GM12891 (cell line): ENCODE measurements at regions not wholly inside any gene's neighbourhood (a gene's known extent, or its start where the extent isn't known, plus 50 kb on each side); places are given as distances from the start of the nearest gene placed in this dataset.

Experiments used
- DNase-seq: peaks from one replicate; pipeline ENCODE4 v3.0.0; 2011; ENCODE audit warnings: low spot score; ENCODE audit not compliant: insufficient read length
- FAIRE-seq: peaks from 2 replicates; lab custom pipeline; 2011; peaks lifted over from hg19 to GRCh38; lab: Jason Lieb, UNC
- PAX5 ChIP-seq: IDR thresholded peaks from 2 replicates; pipeline ENCODE4 v1.6.1; 2011; ENCODE audit warnings: low read length, moderate library complexity, mild to moderate bottlenecking; ENCODE audit not compliant: insufficient read depth, severe bottlenecking
- POLR2A ChIP-seq: IDR thresholded peaks from 2 replicates; pipeline ENCODE4 v1.6.1; 2011; ENCODE audit warnings: low read depth, low read length, control low read depth
- POLR2AphosphoS5 ChIP-seq: IDR thresholded peaks from 2 replicates; pipeline ENCODE4 v1.6.1; 2011; ENCODE audit warnings: low read depth, low read length, control low read depth
- POU2F2 ChIP-seq: IDR thresholded peaks from 2 replicates; pipeline ENCODE4 v1.6.1; 2011; ENCODE audit warnings: low read depth, mild to moderate bottlenecking, control low read depth, low read length, moderate library complexity
- SPI1 ChIP-seq: IDR thresholded peaks from 2 replicates; pipeline ENCODE4 v1.6.1; 2011; ENCODE audit warnings: low read depth, low read length, control low read depth
- TAF1 ChIP-seq: IDR thresholded peaks from 2 replicates; pipeline ENCODE4 v1.6.1; 2011; ENCODE audit warnings: low read depth, low read length, control low read depth

GRCh38 chr1:60600532-60600931, 481.8 kb upstream of the NFIA start:
- TF ChIP-seq POLR2AphosphoS5 = no peak
- TF ChIP-seq POU2F2 = no peak
- TF ChIP-seq POLR2A = no peak
- no peak for TF ChIP-seq SPI1
- no peak for TF ChIP-seq TAF1
- no peak for TF ChIP-seq PAX5
- no peak for FAIRE-seq
- no peak for DNase-seq

- DNase-seq = no peak
Measured at GRCh38 chr1:60599574-60599973, 482.8 kb upstream of the NFIA start.

GRCh38 chr1:60598041-60598910, 484.1 kb upstream of the NFIA start:
- DNase-seq (no peak), FAIRE-seq (no peak)
- TF ChIP-seq POLR2AphosphoS5 = no peak
- TF ChIP-seq POLR2A = no peak
- no peak for TF ChIP-seq POU2F2
- no peak for TF ChIP-seq SPI1
- no peak for TF ChIP-seq TAF1
- no peak for TF ChIP-seq PAX5

More at GRCh38 chr1:60599574-60599973, 482.8 kb upstream of the NFIA start:
- TF ChIP-seq POLR2AphosphoS5 (no peak), POLR2A (no peak), PAX5 (no peak), SPI1 (no peak), TAF1 (no peak), POU2F2 (no peak)
- no peak for FAIRE-seq

DNA sequence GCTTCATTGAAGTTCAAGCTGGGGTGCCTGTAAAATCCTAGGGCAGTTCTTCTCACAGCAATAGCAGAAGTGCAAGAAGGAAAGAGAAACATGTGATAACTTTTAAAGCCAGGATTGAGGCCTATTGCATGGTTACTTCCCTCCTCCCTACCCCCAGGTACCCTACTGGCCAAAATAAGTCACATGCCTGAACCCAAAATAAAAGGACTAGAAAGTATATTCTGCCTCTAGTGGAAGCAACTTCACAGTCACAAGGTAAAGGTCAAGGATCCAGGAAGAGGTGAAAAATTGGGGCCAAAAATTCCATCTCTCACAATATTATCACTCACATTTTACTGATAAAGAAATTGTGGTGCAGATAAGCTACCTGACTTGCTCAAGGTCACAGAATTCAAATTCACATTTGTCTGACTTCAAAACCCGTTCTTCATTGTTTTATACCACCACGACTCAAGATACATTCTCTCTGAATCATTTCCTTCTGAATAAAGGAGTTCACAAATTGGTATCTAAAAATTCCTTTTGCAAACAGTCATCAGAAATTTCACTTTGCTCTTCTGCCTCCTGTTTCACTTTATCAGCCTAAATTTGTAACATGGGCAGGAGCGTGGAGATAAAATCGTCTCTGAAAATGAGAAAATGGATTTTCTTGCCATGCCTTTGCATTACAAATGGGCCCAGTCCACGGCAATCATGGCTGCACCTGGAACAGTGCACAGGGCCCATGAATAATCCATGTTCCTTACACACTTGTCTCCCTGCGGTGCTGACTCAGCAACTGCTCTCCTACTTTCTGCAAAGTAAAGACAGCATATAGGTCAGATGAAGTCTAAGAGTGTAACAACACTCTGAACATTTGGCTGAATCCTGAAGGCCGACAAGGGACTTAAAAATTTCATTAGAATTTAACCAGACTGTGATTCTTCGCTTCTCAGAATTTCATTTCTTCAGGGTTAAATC, 485.3 kb upstream of the NFIA start:
- TF ChIP-seq TAF1 = no peak
- FAIRE-seq (no peak), DNase-seq (no peak)

- FAIRE-seq = no peak
- TF ChIP-seq SPI1 = no peak
- no peak for TF ChIP-seq TAF1
- no peak for TF ChIP-seq POLR2AphosphoS5
- TF ChIP-seq POLR2A = no peak
- TF ChIP-seq PAX5 = no peak
- TF ChIP-seq POU2F2 = no peak
- DNase-seq = no peak
Measured at GRCh38 chr1:60591583-60591982, 490.8 kb upstream of the NFIA start.

DNA sequence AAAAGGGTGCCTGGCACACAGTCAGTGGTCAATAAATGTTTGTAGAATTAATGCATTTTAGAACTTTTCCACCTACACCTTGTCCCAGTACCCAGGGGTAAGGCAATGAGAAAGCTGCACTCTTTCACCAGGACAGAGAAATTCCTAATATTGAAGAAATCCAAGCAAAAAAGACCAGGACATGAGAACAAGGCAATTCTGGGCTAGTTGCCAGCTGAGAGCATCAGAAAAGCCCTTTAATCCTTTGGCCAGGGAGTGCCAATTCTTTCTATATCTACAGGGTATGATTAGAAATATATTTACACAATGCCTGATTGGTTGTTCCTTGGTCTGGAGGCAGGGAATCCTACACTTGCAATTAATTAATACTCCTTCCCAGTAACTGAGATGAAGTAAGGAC, 492.4 kb upstream of the NFIA start:
- TF ChIP-seq TAF1 (no peak), POLR2AphosphoS5 (no peak), SPI1 (no peak), POLR2A (no peak), POU2F2 (no peak), PAX5 (no peak)

DNA sequence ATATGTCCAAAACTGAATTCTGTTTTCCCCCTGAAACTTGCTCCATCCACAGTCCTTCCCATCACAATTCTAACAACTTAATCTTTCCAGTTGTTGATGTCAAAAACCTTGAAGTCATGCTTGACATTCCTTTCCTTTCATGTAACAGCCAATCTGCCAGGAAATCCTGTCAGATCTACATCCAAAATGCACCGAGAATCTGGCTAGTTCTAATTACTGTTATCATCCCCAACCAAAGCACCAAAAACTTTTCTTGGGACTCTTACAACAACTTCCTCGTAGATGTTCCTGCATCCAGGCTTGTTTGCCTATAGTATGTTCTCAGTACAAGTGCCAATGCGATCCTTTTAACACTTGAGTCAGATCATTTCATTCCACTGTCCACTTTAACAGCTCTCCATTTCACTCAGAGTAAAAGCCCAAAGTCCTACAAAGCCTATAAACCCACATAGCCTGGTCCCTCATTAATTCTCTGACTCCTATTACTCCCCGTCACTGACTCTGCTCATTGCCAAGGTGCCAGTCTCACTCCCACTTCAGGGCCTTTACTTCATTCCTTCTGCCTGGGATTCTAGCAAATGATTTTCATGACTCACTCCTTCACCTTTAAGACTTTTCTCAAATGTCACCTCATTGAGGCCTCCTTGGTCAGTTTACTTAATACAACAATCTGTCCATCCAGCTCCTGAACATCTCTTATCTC, 493.2 kb upstream of the NFIA start:
- FAIRE-seq (no peak), DNase-seq (no peak)
- TF ChIP-seq POLR2AphosphoS5 (no peak), POU2F2 (no peak), POLR2A (no peak), SPI1 (no peak), TAF1 (no peak), PAX5 (no peak)

More for the DNA sequence above, 492.4 kb upstream of the NFIA start:
- FAIRE-seq (no peak), DNase-seq (no peak)

GRCh38 chr1:60584371-60584770, 498.0 kb upstream of the NFIA start:
- DNase-seq (no peak), FAIRE-seq (no peak)
- TF ChIP-seq POLR2AphosphoS5 (no peak), POLR2A (no peak), POU2F2 (no peak), TAF1 (no peak), PAX5 (no peak), SPI1 (no peak)

DNA sequence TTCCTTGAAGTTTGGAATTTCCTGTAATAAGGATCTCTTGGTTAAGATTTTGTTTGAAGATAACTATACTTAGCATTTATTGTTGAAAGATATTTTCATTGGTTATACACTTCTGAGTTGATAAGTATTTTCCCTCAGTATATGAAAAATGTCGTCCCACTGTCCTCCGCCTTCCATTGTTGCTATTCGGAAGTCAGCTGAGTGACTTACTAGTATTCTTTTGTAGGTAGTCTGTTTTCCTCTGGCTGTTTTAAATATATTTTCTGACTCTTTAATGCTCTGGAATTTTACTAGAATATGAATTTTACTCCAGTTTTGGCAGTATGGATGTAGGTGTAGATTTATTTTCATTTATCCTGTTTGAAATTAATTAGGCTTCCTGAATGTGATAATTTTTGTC, 498.7 kb upstream of the NFIA start:
- no peak for DNase-seq
- TF ChIP-seq PAX5 (no peak), TAF1 (no peak), POU2F2 (no peak), POLR2A (no peak), POLR2AphosphoS5 (no peak), SPI1 (no peak)
- FAIRE-seq = no peak
